ENCODE measurements at regions not wholly inside any gene's neighbourhood (a gene's known extent, or its start where the extent isn't known, plus 50 kb on each side); places are given as distances from the start of the nearest gene placed in this dataset.

DNA sequence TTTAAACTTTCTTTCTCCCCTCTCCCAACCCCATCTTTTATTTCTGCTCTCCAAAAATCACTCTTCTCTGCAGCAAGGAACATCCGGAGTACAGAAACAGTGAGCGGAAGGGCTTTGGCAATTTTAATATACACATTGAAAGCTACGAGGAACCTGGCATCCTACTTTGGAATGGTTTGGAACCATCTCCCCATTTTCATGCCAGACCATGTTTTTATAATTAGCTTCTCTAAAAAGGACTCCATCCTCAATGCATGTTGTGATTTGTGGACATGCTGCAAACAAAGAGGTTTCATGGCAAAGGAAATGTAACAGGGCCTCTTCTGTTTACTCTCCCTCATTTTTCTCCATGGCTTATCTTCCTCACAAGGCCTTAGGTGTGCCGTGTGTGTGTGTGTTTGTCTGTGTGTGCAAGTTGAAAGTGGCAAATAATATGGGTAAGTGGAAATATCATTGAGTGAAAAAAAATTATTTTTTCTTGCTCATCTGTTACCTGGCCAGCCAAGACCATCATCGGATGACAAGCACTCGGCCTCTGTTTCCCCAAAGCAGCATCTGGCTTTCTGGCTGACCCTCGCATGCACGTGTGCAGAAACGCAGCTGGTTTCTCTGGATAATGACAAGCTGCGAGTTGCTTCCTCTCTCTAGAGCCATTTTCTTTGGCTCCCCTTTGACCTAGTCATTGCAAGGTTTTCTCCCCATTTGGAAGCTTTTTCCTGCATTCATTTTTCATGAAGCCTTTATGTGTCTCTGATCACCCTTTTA is 585.0 kb downstream of the TMEM114 start:
- Histone ChIP-seq H3K27ac (no peak overlapping the region), H3K4me1 (no peaks in the 10 kb centered on the region), H3K9me3 (peaks cover 0 to 26% (median 0%) of the 10 kb centered on the region in 11 donors), H3K27me3 (no peaks in the 10 kb centered on the region), H3K4me3 (no peak overlapping the region), H3K36me3 (no peaks in the 10 kb centered on the region)
- intact Hi-C loops (cut with DNase I), result no loop called here
- 76 to 79% methylated on average over 10 of the region's 10 CpGs for WGBS, 2 donors
- ATAC-seq, result no peak
- no peak for DNase-seq
- TF ChIP-seq, protein P1, sequence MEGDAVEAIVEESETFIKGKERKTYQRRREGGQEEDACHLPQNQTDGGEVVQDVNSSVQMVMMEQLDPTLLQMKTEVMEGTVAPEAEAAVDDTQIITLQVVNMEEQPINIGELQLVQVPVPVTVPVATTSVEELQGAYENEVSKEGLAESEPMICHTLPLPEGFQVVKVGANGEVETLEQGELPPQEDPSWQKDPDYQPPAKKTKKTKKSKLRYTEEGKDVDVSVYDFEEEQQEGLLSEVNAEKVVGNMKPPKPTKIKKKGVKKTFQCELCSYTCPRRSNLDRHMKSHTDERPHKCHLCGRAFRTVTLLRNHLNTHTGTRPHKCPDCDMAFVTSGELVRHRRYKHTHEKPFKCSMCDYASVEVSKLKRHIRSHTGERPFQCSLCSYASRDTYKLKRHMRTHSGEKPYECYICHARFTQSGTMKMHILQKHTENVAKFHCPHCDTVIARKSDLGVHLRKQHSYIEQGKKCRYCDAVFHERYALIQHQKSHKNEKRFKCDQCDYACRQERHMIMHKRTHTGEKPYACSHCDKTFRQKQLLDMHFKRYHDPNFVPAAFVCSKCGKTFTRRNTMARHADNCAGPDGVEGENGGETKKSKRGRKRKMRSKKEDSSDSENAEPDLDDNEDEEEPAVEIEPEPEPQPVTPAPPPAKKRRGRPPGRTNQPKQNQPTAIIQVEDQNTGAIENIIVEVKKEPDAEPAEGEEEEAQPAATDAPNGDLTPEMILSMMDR (IDR thresholded peaks at IDR 0.05), result no peak

DNA sequence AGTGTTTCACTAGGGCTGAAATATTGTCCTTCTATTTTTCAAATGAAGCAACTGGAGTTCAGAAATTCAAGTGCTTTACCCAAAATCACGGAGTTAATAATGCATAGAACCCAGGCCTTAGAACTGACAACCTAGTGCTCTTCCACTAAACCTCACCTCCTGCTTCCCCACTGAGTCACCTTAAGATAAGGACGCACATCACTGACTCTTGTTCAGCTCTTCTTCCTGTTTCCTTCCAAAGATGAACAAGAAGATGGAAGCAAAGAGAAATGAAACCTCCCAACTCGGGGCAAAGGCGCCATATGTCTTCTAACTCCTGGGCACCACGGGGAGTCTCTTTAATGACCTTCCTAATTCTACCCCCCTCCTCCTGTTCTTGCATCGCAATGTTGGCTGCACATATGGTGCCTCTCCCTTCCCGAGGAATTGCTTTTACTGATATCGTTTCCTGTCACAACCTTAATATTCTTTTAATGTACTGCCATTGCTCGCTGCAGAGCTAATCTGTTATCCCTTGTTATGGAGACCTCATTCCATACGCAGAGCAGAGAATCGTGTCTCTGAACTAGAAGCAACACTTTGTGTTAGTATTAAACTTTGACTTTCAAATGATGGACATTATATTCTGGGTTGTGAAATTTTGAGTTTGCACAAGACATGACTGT is 591.4 kb downstream of the TMEM114 start:
- no peaks in the 10 kb centered on the region for H3K4me1 ChIP-seq
- DNase-seq (no peak), ATAC-seq (no peak)
- H3K4me3 ChIP-seq, result no peak overlapping the region
- H3K27me3 ChIP-seq, result no peaks in the 10 kb centered on the region
- peaks cover 0 to 19% (median 0%) of the 10 kb centered on the region in 11 donors for H3K9me3 ChIP-seq
- WGBS, 2 donors, result 63 to 65% methylated on average over 11 of the region's 11 CpGs
- no peak overlapping the region for H3K27ac ChIP-seq
- TF ChIP-seq, protein P1 (IDR thresholded peaks at IDR 0.05), result no peak
- no peaks in the 10 kb centered on the region for H3K36me3 ChIP-seq
- intact Hi-C loops (cut with DNase I), result no loop called here

DNA sequence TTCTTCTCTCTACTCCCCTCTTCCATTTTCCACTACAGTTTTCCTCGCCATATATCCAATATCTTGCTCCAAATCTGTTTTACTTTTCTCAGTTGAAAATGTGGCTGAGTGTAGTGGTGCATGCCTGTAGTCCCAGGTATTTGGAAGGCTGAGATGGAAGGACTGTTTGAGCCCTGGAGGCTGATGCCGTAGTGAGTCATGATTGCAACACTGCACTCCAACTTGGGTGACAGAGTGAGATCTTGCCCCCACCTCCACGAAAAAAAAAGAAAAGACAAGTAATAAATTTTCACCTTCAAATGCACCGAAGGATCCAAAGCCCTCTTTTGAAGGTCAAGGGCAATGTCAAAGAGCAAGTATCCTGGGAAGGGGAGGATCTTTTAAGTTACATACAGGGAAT is 592.3 kb downstream of the TMEM114 start:
- WGBS, 2 donors, result 75 to 77% methylated on average over 4 of the region's 4 CpGs
- no peaks in the 10 kb centered on the region for H3K36me3 ChIP-seq
- no peak overlapping the region for H3K27ac ChIP-seq
- TF ChIP-seq, protein P1 (IDR thresholded peaks at IDR 0.05), result no peak
- H3K27me3 ChIP-seq, result no peaks in the 10 kb centered on the region
- DNase-seq, result no peak
- peaks cover 0 to 18% (median 0%) of the 10 kb centered on the region in 11 donors for H3K9me3 ChIP-seq
- H3K4me1 ChIP-seq, result no peaks in the 10 kb centered on the region
- H3K4me3 ChIP-seq, result no peak overlapping the region
- intact Hi-C loops (cut with DNase I), result no loop called here
- no peak for ATAC-seq

DNA sequence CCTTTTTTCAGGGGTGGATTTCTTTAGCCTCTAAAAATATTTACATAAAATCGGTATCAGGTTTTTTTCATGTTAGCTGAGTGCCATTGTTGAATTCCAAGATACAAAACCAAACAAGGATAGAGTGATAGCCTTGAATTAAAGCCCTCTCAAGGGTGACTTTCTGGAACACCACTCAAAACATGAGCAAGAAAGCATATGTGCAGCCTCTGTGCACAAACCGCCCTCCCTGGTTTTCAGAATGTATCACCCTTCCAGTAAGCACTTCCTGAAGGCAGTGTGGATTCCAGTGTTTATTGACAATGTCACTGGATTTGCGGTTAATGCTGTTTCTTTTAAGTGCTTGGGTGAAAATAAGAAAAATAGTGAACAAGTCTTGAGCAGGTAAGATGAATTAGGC is 597.7 kb downstream of the TMEM114 start:
- TF ChIP-seq, protein P1 (IDR thresholded peaks at IDR 0.05), result no peak
- Histone ChIP-seq H3K27me3 (no peaks in the 10 kb centered on the region), H3K9me3 (peaks cover 0 to 3% (median 0%) of the 10 kb centered on the region in 11 donors), H3K36me3 (no peaks in the 10 kb centered on the region), H3K4me1 (peaks cover 0 to 8% (median 0%) of the 10 kb centered on the region in 9 donors), H3K27ac (no peak overlapping the region), H3K4me3 (no peak overlapping the region)
- no peak for ATAC-seq
- intact Hi-C loops (cut with DNase I), result no loop called here
- DNase-seq, result no peak
- WGBS, 2 donors, result 67 to 70% methylated on average over 3 of the region's 3 CpGs
